ENCODE measurements at regions not wholly inside any gene's neighbourhood (a gene's known extent, or its start where the extent isn't known, plus 50 kb on each side); places are given as distances from the start of the nearest gene placed in this dataset.
"Not testable (repeated sequence)": the region's sequence is repeated elsewhere in the genome, so short reads cannot be mapped to it uniquely, and the experiment has no call there.

DNA sequence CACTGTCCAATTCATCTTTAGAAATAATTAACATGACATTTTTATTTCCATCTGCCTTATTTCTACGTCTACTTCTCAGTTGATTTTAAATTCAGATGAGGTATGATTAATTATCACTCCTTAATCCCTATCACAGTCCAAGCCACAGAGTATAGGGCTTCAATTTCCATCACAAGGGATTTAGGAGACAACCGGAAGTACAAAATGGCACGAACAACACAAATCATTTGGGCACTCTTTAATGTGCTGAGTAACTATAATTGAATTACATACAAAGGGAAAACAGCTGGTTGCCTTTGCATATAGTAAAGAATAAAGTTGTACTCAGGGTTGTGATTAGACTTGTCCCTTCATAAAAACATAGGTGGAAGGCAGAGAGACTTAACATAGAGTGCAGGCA is 290.4 kb upstream of the MAGEB16 start:
- no peaks in the 10 kb centered on the region for H3K4me1 ChIP-seq
- intact Hi-C loops (cut with DNase I), result no loop called here
- FAIRE-seq (no peak), ATAC-seq (no peak), DNase-seq (no peak)
- no peak overlapping the region for H3K27ac ChIP-seq
- H3K36me3 ChIP-seq, result no peaks in the 10 kb centered on the region
- no peak overlapping the region for H3K4me3 ChIP-seq
- peaks cover 0 to 4% (median 0%) of the 10 kb centered on the region in 4 donors for H3K9me3 ChIP-seq
- peaks cover 0 to 8% (median 2%) of the 10 kb centered on the region in 4 donors for H3K27me3 ChIP-seq
- TF ChIP-seq, protein P1, sequence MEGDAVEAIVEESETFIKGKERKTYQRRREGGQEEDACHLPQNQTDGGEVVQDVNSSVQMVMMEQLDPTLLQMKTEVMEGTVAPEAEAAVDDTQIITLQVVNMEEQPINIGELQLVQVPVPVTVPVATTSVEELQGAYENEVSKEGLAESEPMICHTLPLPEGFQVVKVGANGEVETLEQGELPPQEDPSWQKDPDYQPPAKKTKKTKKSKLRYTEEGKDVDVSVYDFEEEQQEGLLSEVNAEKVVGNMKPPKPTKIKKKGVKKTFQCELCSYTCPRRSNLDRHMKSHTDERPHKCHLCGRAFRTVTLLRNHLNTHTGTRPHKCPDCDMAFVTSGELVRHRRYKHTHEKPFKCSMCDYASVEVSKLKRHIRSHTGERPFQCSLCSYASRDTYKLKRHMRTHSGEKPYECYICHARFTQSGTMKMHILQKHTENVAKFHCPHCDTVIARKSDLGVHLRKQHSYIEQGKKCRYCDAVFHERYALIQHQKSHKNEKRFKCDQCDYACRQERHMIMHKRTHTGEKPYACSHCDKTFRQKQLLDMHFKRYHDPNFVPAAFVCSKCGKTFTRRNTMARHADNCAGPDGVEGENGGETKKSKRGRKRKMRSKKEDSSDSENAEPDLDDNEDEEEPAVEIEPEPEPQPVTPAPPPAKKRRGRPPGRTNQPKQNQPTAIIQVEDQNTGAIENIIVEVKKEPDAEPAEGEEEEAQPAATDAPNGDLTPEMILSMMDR (IDR thresholded peaks at IDR 0.05), result no peak
- WGBS, 2 donors, result 50 to 65% methylated on average over 3 of the region's 3 CpGs

DNA sequence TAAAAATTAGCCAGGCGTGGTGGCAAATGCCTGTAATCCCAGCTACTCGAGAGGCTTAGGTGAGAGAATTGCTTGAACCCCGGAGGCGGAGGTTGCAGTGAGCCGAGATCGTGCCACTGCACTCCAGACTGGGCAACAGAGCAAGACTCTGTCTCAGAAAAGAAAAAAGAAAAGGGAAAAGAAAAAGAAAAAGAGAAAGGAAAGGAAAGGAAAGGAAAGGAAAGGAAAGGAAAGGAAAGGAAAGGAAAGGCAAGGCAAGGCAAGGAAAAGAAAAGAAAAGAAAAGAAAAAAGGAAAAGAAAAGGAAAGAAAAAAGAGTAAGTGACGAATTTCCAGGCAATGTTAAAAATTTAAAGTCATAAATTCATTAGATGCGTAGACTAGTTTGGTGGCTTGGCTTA is 250.1 kb upstream of the MAGEB16 start:
- H3K27me3 ChIP-seq; ATAC-seq; DNase-seq; H3K4me3 ChIP-seq; intact Hi-C loops (cut with DNase I); H3K4me1 ChIP-seq; H3K9me3 ChIP-seq; FAIRE-seq; H3K27ac ChIP-seq; H3K36me3 ChIP-seq: not testable (repeated sequence)
- 79 to 93% methylated on average over 8 of the region's 8 CpGs for WGBS, 2 donors

DNA sequence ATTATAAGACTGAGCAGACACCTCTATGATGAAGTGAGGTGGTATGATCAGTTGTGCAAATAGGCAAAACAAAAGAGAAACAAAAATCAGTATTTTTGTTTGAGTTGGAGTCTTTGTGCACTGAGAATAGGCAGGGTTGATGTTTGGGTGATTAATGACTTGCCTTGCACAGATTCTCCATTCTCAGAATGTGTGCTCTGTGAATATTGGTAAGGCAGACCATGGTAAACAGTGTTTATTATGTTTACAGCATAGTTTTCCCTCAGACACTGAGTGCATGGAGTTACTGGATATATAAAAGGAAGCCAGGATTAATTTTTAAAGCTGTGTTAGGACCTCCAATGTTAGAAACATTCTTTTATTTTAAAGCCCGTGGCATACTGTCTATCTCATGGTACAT is 240.2 kb upstream of the MAGEB16 start:
- FAIRE-seq, result no peak
- Histone ChIP-seq H3K27me3 (peaks cover 0 to 3% (median 0%) of the 10 kb centered on the region in 4 donors), H3K27ac (no peak overlapping the region), H3K4me3 (no peak overlapping the region), H3K4me1 (peaks cover 0 to 2% (median 0%) of the 10 kb centered on the region in 3 donors), H3K36me3 (no peaks in the 10 kb centered on the region), H3K9me3 (no peaks in the 10 kb centered on the region)
- no peak for DNase-seq
- TF ChIP-seq, protein P1 (IDR thresholded peaks at IDR 0.05), result no peak
- intact Hi-C loops (cut with DNase I), result no loop called here
- ATAC-seq, result no peak
- 70 to 74% methylated on average over 1 of the region's 1 CpG for WGBS, 2 donors

DNA sequence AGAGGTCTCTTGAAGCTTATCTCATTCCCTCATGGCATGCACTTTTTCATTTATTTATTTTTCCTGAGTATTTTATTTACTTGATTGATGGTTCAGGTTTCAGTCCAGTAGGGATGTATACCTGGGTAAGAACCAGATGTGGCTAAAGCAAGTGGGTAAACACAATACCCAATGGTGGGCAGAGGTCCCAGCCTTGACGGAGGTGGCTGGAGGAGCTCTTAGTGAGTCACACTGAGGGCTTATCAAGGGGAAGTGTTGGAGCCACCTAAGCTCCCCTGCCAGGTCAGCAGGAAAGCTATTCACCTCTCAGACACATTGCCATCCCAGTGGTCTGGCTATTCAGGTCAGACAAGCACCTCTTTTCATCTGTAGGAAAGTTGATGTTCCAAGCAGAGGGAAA is 236.2 kb upstream of the MAGEB16 start:
- no peak overlapping the region for H3K4me3 ChIP-seq
- H3K9me3 ChIP-seq, result no peaks in the 10 kb centered on the region
- TF ChIP-seq, protein P1 (IDR thresholded peaks at IDR 0.05), result no peak
- H3K36me3 ChIP-seq, result no peaks in the 10 kb centered on the region
- 17 to 28% methylated on average over 1 of the region's 1 CpG for WGBS, 2 donors
- ATAC-seq, result peak; percentile 79 to 95 (median 94)
- no peaks in the 10 kb centered on the region for H3K27me3 ChIP-seq
- FAIRE-seq, result no peak
- DNase-seq, result peak in 5 of 6 donors; percentile 56 to 72 (median 59)
- H3K4me1 ChIP-seq, result no peaks in the 10 kb centered on the region
- intact Hi-C loops (cut with DNase I), result no loop called here
- H3K27ac ChIP-seq, result no peak overlapping the region

- 85 to 96% methylated on average over 3 of the region's 3 CpGs for WGBS, 2 donors
- DNase-seq (no peak), FAIRE-seq (no peak), ATAC-seq (peak in 1 of 4 donors; percentile 41)
- H3K27me3 ChIP-seq, result no peaks in the 10 kb centered on the region
- TF ChIP-seq, protein P1 (IDR thresholded peaks at IDR 0.05), result no peak
- no peak overlapping the region for H3K4me3 ChIP-seq
- no peaks in the 10 kb centered on the region for H3K36me3 ChIP-seq
- no peak overlapping the region for H3K27ac ChIP-seq
- intact Hi-C loops (cut with DNase I), result no loop called here
- H3K9me3 ChIP-seq, result no peaks in the 10 kb centered on the region
- no peaks in the 10 kb centered on the region for H3K4me1 ChIP-seq
Observed at GRCh38 chrX:35562395-35562794, 235.7 kb upstream of the MAGEB16 start.

DNA sequence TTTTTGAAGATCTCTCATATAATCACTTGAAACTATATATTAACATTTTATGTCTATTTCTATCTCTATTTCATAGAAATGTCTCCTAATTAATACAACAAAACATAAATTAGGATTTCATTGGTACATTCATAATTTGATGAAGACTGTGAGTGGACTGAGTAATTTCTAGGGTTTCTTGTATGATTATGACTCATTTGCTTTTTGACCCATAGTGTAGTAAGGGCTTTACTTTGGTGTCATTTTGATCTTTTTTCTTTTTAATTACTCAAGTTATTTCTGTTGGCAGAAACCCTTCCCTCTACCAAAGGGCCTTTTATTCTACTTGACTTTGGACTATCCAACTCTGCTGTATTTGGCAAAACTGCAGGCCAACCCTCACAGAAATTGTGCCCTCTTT is 207.9 kb upstream of the MAGEB16 start:
- DNase-seq, result no peak
- Histone ChIP-seq H3K9me3 (no peaks in the 10 kb centered on the region), H3K27ac (no peak overlapping the region), H3K27me3 (no peaks in the 10 kb centered on the region), H3K4me3 (no peak overlapping the region), H3K36me3 (no peaks in the 10 kb centered on the region), H3K4me1 (no peaks in the 10 kb centered on the region)
- FAIRE-seq, result peak; percentile 49
- TF ChIP-seq, protein P1 (IDR thresholded peaks at IDR 0.05), result no peak
- intact Hi-C loops (cut with DNase I), result no loop called here
- no peak for ATAC-seq

GRCh38 chrX:35611562-35611961 is 186.6 kb upstream of the MAGEB16 start:
- H3K27ac ChIP-seq; H3K4me3 ChIP-seq; H3K4me1 ChIP-seq; H3K27me3 ChIP-seq; intact Hi-C loops (cut with DNase I); DNase-seq; FAIRE-seq; H3K9me3 ChIP-seq; ATAC-seq; H3K36me3 ChIP-seq: not testable (repeated sequence)
- WGBS, 2 donors, result 61 to 78% methylated on average over 6 of the region's 6 CpGs

Data from pancreas (tissue), 10 donors.